Panc1 (cell line): ENCODE measurements at regions not wholly inside any gene's neighbourhood (a gene's known extent, or its start where the extent isn't known, plus 50 kb on each side); places are given as distances from the start of the nearest gene placed in this dataset.

Source experiments
- POLR2AphosphoS5 ChIP-seq: IDR thresholded peaks from 2 replicates; pipeline ENCODE4 v1.6.1; 2012; ENCODE audit warnings: mild to moderate bottlenecking, low read depth, low read length, moderate library complexity
- TCF7L2 ChIP-seq: IDR thresholded peaks from 2 replicates; pipeline ENCODE4 v1.6.1; 2011; ENCODE audit warnings: mild to moderate bottlenecking, low read depth, low read length, inconsistent platforms
- TF ChIP-seq, protein P1 (sequence below): fragments of 450-650 bp; IDR thresholded peaks from 2 replicates; pipeline ENCODE4 v1.5.1; 2017; ENCODE audit warnings: mild to moderate bottlenecking

DNA sequence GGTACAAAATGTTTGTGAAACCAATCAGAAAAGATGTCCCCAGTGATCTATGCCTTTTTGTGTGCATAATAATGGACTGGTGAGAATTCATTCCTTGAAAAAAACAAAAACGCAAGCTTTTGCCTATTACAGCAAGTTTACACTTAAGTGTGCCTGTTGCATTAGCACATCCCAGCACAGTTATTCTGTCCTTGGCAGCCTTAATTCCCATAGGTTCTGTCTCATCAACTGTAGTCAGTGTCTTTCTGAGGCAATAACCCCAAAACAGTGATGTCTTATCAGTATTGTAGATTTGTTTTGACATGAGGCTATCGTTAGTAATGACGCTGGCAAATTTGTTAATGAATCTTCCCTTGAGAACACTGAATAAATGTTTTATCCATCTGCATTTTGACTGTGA is 109.9 kb upstream of the KCTD3 start:
- TF ChIP-seq, protein P1, sequence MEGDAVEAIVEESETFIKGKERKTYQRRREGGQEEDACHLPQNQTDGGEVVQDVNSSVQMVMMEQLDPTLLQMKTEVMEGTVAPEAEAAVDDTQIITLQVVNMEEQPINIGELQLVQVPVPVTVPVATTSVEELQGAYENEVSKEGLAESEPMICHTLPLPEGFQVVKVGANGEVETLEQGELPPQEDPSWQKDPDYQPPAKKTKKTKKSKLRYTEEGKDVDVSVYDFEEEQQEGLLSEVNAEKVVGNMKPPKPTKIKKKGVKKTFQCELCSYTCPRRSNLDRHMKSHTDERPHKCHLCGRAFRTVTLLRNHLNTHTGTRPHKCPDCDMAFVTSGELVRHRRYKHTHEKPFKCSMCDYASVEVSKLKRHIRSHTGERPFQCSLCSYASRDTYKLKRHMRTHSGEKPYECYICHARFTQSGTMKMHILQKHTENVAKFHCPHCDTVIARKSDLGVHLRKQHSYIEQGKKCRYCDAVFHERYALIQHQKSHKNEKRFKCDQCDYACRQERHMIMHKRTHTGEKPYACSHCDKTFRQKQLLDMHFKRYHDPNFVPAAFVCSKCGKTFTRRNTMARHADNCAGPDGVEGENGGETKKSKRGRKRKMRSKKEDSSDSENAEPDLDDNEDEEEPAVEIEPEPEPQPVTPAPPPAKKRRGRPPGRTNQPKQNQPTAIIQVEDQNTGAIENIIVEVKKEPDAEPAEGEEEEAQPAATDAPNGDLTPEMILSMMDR: no peak
- TF ChIP-seq TCF7L2 (no peak), POLR2AphosphoS5 (no peak)
